Pancreas (tissue), 10 donors: ENCODE measurements at regions not wholly inside any gene's neighbourhood (a gene's known extent, or its start where the extent isn't known, plus 50 kb on each side); places are given as distances from the start of the nearest gene placed in this dataset.
"Not testable (repeated sequence)": the region's sequence is repeated elsewhere in the genome, so short reads cannot be mapped to it uniquely, and the experiment has no call there.

Source experiments
- ATAC-seq, 4 donors: fragments of 200-7000 bp; cut with Tn5 transposase; one replicate each; pipeline versions ENCODE4 v1.8.0 to v1.9.1; 2020; ENCODE audit warnings: mild to moderate bottlenecking in 4 of 4, moderate library complexity in 4 of 4
- DNase-seq, 6 donors: peaks; one replicate each; pipeline ENCODE4 v3.0.0-alpha.2; 2020
- FAIRE-seq: peaks from 2 replicates; lab custom pipeline; 2012; peaks lifted over from hg19 to GRCh38; lab: Jason Lieb, UNC
- H3K27ac ChIP-seq, 4 donors: fragments of 200-600 bp; sonication (generic); 1 replicate in 3 of 4; 2 replicates in 1 of 4; pipeline versions ENCODE4 v1.5.0 to v1.8.0; 2020
- H3K27me3 ChIP-seq, 4 donors: fragments of 200-600 bp; one replicate each; pipeline ENCODE4 v1.8.0; 2021
- H3K36me3 ChIP-seq, 3 donors: fragments of 200-600 bp; sonication (generic) in 1 of 3; one replicate each; pipeline versions ENCODE4 v1.5.0 to v1.8.0; 2020 to 2021
- H3K4me1 ChIP-seq, 3 donors: fragments of 200-600 bp; one replicate each; pipeline ENCODE4 v1.8.0; 2021
- H3K4me3 ChIP-seq, 4 donors: fragments of 200-600 bp; sonication (generic) in 2 of 4; one replicate each; pipeline versions ENCODE4 v1.5.0 to v1.8.0; 2020 to 2021
- H3K9me3 ChIP-seq, 4 donors: fragments of 200-600 bp; one replicate each; pipeline ENCODE4 v1.8.0; 2021
- WGBS, 2 donors: extraction: QIAGEN DNeasy Blood & Tissue Kit; methylation state at CpG; one replicate each; pipeline ENCODE4 v1.1.7; 2013; 5-methylcytosine and 5-hydroxymethylcytosine counted together
- intact Hi-C, 3 donors: fragments of 100-400 bp; cut with DNase I; formaldehyde crosslinking; loops; one replicate each; pipeline versions ENCODE4 v1.11.1 to v1.14.2; 2022
- TF ChIP-seq, protein P1 (sequence below), 4 donors: fragments of 200-600 bp; sonication (generic) in 3 of 4; IDR thresholded peaks; one replicate each; pipeline versions ENCODE4 v1.5.0 to v1.8.0; 2021; ENCODE audit warnings: antibody characterized with exemption in 4 of 4
- donor health status: healthy with polysubstance abuse.
- donor health status: DM: no; HTN: no; CAD: no; lungs with moderate emphysema.
- donor health status: DM: no; HTN: no; CAD: no.
- donor health status: control.
- donor health status: control.
- donor health status: Bipolar disorder and iron deficiency.
- donor health status: DM: yes; HTN: yes; CAD: no.
- donor health status: DM: no; HTN: no; CAD: no.
- donor health status: DM: no; HTN: no; CAD: no.
- donor health status: DM: yes; HTN: yes; CAD: no.

DNA sequence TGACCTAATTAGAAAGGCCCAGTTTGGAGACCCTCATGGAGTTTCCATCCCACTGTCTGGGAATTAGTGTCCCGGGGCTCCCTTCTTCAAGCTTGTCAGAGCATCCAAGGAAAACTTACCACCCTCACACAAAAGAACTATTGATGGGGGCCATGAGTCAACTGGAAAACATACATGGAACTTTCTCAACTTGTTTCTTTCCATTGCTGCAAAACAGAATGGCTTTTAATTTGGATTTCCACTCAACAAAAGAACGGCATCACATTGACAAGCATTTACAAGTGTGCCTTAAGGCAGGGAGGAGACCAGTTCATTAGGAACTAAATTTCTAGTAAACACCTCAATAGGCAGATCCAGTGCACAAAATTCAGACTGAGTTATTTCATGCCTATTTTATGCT, 289.1 kb upstream of the PREP start:
- H3K27ac ChIP-seq = no peak overlapping the region
- no peaks in the 10 kb centered on the region for H3K36me3 ChIP-seq
- no peaks in the 10 kb centered on the region for H3K9me3 ChIP-seq
- ATAC-seq = no peak
- TF ChIP-seq, protein P1, sequence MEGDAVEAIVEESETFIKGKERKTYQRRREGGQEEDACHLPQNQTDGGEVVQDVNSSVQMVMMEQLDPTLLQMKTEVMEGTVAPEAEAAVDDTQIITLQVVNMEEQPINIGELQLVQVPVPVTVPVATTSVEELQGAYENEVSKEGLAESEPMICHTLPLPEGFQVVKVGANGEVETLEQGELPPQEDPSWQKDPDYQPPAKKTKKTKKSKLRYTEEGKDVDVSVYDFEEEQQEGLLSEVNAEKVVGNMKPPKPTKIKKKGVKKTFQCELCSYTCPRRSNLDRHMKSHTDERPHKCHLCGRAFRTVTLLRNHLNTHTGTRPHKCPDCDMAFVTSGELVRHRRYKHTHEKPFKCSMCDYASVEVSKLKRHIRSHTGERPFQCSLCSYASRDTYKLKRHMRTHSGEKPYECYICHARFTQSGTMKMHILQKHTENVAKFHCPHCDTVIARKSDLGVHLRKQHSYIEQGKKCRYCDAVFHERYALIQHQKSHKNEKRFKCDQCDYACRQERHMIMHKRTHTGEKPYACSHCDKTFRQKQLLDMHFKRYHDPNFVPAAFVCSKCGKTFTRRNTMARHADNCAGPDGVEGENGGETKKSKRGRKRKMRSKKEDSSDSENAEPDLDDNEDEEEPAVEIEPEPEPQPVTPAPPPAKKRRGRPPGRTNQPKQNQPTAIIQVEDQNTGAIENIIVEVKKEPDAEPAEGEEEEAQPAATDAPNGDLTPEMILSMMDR (IDR thresholded peaks at IDR 0.05) = no peak
- intact Hi-C loops = no loop called here
- no peak overlapping the region for H3K4me3 ChIP-seq
- no peaks in the 10 kb centered on the region for H3K4me1 ChIP-seq
- WGBS, 2 donors = 63 to 69% methylated on average over 2 of the region's 2 CpGs
- H3K27me3 ChIP-seq = no peaks in the 10 kb centered on the region
- DNase-seq = no peak
- FAIRE-seq = no peak

DNA sequence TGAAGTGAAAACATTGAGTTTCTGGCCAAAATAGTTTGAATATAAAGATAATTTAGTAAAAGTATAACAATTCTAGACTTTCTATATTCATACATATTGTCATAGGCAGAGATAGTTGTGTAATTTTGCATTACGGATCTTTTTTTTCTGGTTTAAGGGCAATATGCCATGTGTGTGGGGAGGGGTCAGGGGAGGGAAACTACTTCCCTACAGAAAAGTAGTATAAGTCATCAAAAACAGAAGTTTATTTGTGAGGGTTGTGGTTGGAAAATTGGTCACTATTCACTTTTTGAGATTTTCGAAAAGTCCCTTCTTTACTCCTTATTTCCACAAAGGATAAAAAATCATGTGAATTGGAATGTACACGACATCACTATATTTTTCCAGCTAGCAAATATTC, 288.2 kb upstream of the PREP start:
- no peak for FAIRE-seq
- DNase-seq = peak in 1 of 6 donors; percentile 20
- peak in 2 of 4 donors; percentile 22 to 28 for ATAC-seq
- TF ChIP-seq, protein P1 (IDR thresholded peaks at IDR 0.05) = no peak
- Histone ChIP-seq H3K9me3 (no peaks in the 10 kb centered on the region), H3K27ac (no peak overlapping the region), H3K27me3 (no peaks in the 10 kb centered on the region), H3K4me1 (no peaks in the 10 kb centered on the region), H3K36me3 (no peaks in the 10 kb centered on the region), H3K4me3 (no peak overlapping the region)
- intact Hi-C loops = no loop called here
- 67 to 73% methylated on average over 3 of the region's 3 CpGs for WGBS, 2 donors

DNA sequence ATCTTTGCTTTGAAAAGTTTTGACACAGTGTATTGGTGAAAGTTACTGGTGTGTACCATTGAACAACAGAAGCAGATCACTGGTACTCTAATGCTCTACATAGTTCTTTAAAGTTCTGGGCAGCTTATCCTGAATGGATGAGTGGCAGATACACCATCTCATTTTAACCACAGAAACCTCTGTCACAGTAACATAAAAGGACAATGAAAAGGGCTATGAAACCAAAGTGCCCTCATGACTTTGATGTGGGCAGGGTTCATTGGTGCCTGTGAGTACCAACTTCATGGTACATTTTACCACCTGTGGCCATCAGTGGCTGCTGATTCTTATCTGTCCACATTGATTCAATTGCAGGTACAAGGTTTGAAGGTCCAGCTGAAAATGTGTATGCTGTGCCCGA, 285.7 kb upstream of the PREP start:
- WGBS, 2 donors = 58 to 73% methylated on average over 1 of the region's 1 CpG
- TF ChIP-seq, protein P1 (IDR thresholded peaks at IDR 0.05) = no peak
- H3K9me3 ChIP-seq = no peaks in the 10 kb centered on the region
- FAIRE-seq = no peak
- no peak for ATAC-seq
- H3K4me3 ChIP-seq = no peak overlapping the region
- no peaks in the 10 kb centered on the region for H3K27me3 ChIP-seq
- no peak for DNase-seq
- H3K27ac ChIP-seq = no peak overlapping the region
- H3K36me3 ChIP-seq = no peaks in the 10 kb centered on the region
- H3K4me1 ChIP-seq = no peaks in the 10 kb centered on the region
- intact Hi-C loops = no loop called here

DNA sequence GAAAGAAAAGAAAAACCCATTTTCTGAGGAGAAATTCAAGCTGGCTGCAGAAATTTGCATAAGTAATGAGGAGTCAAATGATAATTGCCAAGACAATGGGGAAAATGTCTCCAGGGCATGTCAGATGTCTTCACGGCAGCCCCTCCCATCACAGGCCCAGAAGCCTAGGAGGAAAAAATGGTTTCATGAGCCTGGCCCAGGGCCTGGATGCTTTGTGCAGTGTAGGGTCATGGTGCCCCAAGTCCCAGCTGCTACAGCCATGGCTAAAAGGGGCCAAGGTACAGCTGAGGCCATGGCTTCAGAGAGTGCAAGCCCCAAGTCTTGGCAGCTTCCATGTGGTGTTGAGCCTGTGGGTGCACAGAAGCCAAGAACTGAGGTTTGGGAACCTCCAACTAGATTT, 283.9 kb upstream of the PREP start:
- FAIRE-seq, ATAC-seq, H3K4me1 ChIP-seq, H3K27ac ChIP-seq, intact Hi-C loops, H3K4me3 ChIP-seq, H3K27me3 ChIP-seq, DNase-seq, H3K36me3 ChIP-seq, H3K9me3 ChIP-seq: not testable (repeated sequence)
- 89 to 90% methylated on average over 1 of the region's 1 CpG for WGBS, 2 donors

DNA sequence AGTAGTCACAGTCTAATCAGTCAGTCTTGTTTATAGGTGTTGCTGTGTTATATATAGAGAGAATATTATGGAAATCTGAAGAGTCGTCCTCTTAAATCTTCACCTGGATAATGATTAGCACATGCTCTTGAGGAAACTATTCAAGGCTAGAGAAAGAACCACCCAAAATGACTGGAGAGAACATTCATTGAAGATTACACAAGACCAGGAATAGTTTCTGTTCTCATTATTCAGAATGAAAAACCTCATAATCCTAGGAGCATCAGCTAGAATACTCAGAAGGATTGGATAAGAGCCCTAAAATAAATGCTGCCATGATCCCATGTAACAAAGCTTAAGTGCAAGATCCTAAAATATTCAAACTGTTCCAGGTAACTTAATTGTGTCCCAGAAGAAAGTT, 278.2 kb upstream of the PREP start:
- Histone ChIP-seq H3K27ac (no peak overlapping the region), H3K4me1 (no peaks in the 10 kb centered on the region), H3K27me3 (no peaks in the 10 kb centered on the region), H3K4me3 (no peak overlapping the region), H3K36me3 (no peaks in the 10 kb centered on the region), H3K9me3 (no peaks in the 10 kb centered on the region)
- TF ChIP-seq, protein P1 (IDR thresholded peaks at IDR 0.05) = no peak
- DNase-seq (no peak), ATAC-seq (no peak), FAIRE-seq (no peak)
- intact Hi-C loops = no loop called here
- WGBS, 2 donors = 41 to 66% methylated on average over 1 of the region's 1 CpG

DNA sequence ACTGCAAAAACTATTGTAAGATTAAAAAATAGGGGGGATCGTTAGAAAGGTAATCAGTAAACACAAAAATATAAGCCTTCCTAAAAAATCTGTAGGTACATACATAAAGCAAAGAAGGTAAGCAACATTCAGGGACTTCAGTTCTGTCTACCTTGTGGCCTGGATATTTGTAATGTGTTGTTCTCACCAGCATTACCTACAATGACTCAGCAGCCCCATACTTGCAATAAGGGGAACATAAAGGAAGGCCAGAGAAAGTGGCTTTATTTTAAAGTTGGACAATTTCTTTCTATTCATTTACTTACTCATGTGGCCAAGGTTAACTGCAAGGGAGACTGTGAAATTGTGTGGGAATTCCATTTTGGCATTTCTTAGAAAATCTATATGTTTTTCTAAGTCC, 277.2 kb upstream of the PREP start:
- DNase-seq (no peak), ATAC-seq (no peak), FAIRE-seq (no peak)
- no peaks in the 10 kb centered on the region for H3K4me1 ChIP-seq
- H3K27ac ChIP-seq = no peak overlapping the region
- WGBS, 2 donors = 50 to 54% methylated on average over 1 of the region's 1 CpG
- TF ChIP-seq, protein P1 (IDR thresholded peaks at IDR 0.05) = no peak
- no peaks in the 10 kb centered on the region for H3K36me3 ChIP-seq
- H3K4me3 ChIP-seq = no peak overlapping the region
- H3K27me3 ChIP-seq = no peaks in the 10 kb centered on the region
- no peaks in the 10 kb centered on the region for H3K9me3 ChIP-seq
- intact Hi-C loops = no loop called here
